IMR-90 (cell line): ENCODE measurements at regions not wholly inside any gene's neighbourhood (a gene's known extent, or its start where the extent isn't known, plus 50 kb on each side); places are given as distances from the start of the nearest gene placed in this dataset.

Experiments
- ATAC-seq: fragments of 200-7000 bp; cut with Tn5 transposase; 2 replicates; pipeline ENCODE4 v1.9.1; 2020; ENCODE audit warnings: low read depth, mild to moderate bottlenecking, moderate library complexity
- BruUV-seq: library from RNA; stranded (reverse); fragments of 400-500 nt; replicated peaks from 2 replicates; lab custom pipeline; 2021; lab: Mats Ljungman, UMichigan
- CTCF ChIA-PET: fragments of 300-600 bp; formaldehyde crosslinking; extraction: SDS; loops from one replicate; lab custom pipeline; 2021; ENCODE audit warnings: antibody characterized with exemption; lab: Yijun Ruan, JAX
- POLR2A ChIA-PET: fragments of 300-600 bp; sonication (Branson Sonifier 250); formaldehyde crosslinking; loops from one replicate; lab custom pipeline; 2022; ENCODE audit warnings: antibody characterized with exemption; ENCODE audit not compliant: unreplicated experiment; lab: Charles Lee
- DNase-seq: peaks from one replicate; pipeline ENCODE4 v3.0.0; 2013
- H2AFZ ChIP-seq: replicated peaks from 2 replicates; pipeline ENCODE3; 2013; ENCODE audit warnings: low read length, mild to moderate bottlenecking; ENCODE audit not compliant: poor library complexity
- H2AK5ac ChIP-seq: 2 replicates; pipeline ENCODE4 v1.6.1; 2013; ENCODE audit warnings: low read depth, low read length, inconsistent platforms
- H2AK9ac ChIP-seq: replicated peaks from 2 replicates; pipeline ENCODE3; 2013; ENCODE audit warnings: mild to moderate bottlenecking, low read depth, low read length, moderate library complexity; ENCODE audit not compliant: poor library complexity
- H2BK120ac ChIP-seq: 2 replicates; pipeline ENCODE4 v1.6.1; 2013; ENCODE audit warnings: low read depth, low read length, inconsistent platforms
- H2BK15ac ChIP-seq: 3 replicates; pipeline ENCODE4 v1.6.1; 2013; ENCODE audit warnings: low read depth, low read length, inconsistent platforms
- H2BK20ac ChIP-seq: 2 replicates; pipeline ENCODE4 v1.6.1; 2013; ENCODE audit warnings: low read depth, mild to moderate bottlenecking, inconsistent platforms, low read length, moderate library complexity
- H2BK5ac ChIP-seq: 2 replicates; pipeline ENCODE4 v1.6.1; 2013; ENCODE audit warnings: mild to moderate bottlenecking, low read depth, low read length, inconsistent platforms; ENCODE audit not compliant: poor library complexity, severe bottlenecking
- H3K14ac ChIP-seq: replicated peaks from 2 replicates; pipeline ENCODE4 v1.6.1; 2013; ENCODE audit warnings: low read depth, low read length, inconsistent platforms
- H3K18ac ChIP-seq: 2 replicates; pipeline ENCODE4 v1.6.1; 2013; ENCODE audit warnings: low read depth, low read length, control low read depth
- H3K23ac ChIP-seq: 2 replicates; pipeline ENCODE4 v1.6.1; 2013; ENCODE audit warnings: low read depth, low read length, inconsistent platforms
- H3K27ac ChIP-seq: 2 replicates; pipeline ENCODE4 v1.5.1; 2013; ENCODE audit warnings: mild to moderate bottlenecking, control low read depth, low read length; ENCODE audit not compliant: insufficient read depth
- H3K27me3 ChIP-seq: 2 replicates; pipeline ENCODE4 v1.6.1; 2013; ENCODE audit warnings: low read length; ENCODE audit not compliant: control insufficient read depth, insufficient read depth
- H3K36me3 ChIP-seq: 2 replicates; pipeline ENCODE4 v1.6.1; 2013; ENCODE audit warnings: low read length, mixed read lengths; ENCODE audit not compliant: control insufficient read depth, insufficient read depth
- H3K4ac ChIP-seq: 2 replicates; pipeline ENCODE4 v1.6.1; 2013; ENCODE audit warnings: low read depth, low read length, inconsistent platforms
- H3K4me1 ChIP-seq: 2 replicates; pipeline ENCODE4 v1.6.1; 2013; ENCODE audit warnings: low read length, mixed read lengths; ENCODE audit not compliant: control insufficient read depth, insufficient read depth
- H3K4me2 ChIP-seq: 2 replicates; pipeline ENCODE4 v1.6.1; 2013; ENCODE audit warnings: low read depth, mild to moderate bottlenecking, control low read depth, low read length, moderate library complexity
- H3K4me3 ChIP-seq: 2 replicates; pipeline ENCODE4 v1.5.1; 2013; ENCODE audit warnings: low read depth, mild to moderate bottlenecking, control low read depth, low read length, moderate library complexity; ENCODE audit not compliant: insufficient read depth
- H3K56ac ChIP-seq: 2 replicates; pipeline ENCODE4 v1.6.1; 2013; ENCODE audit warnings: low read length, inconsistent platforms; ENCODE audit not compliant: insufficient read depth; ENCODE audit errors: extremely low read depth
- H3K79me1 ChIP-seq, 2 experiments: 2 replicates each; pipeline ENCODE4 v1.6.1; 2013; ENCODE audit warnings: low read length in 2 of 2, inconsistent platforms in 1 of 2, low read depth in 1 of 2
- H3K9ac ChIP-seq: 2 replicates; pipeline ENCODE4 v1.6.1; 2013; ENCODE audit warnings: low read depth, low read length, control low read depth
- H3K9me1 ChIP-seq: 2 replicates; pipeline ENCODE4 v1.6.1; 2013; ENCODE audit warnings: low read length, inconsistent platforms; ENCODE audit not compliant: insufficient read depth
- H3K9me3 ChIP-seq: 2 replicates; pipeline ENCODE4 v1.6.1; 2013; ENCODE audit warnings: low read length; ENCODE audit not compliant: control insufficient read depth, insufficient read depth
- H4K20me1 ChIP-seq: 2 replicates; pipeline ENCODE4 v1.6.1; 2013; ENCODE audit warnings: low read length, inconsistent platforms; ENCODE audit not compliant: insufficient read depth
- H4K5ac ChIP-seq: 2 replicates; pipeline ENCODE4 v1.6.1; 2013; ENCODE audit warnings: mild to moderate bottlenecking, low read depth, low read length, control low read depth
- H4K8ac ChIP-seq, 2 experiments: 2 replicates each; pipeline ENCODE4 v1.6.1; 2013; ENCODE audit warnings: low read depth in 2 of 2, low read length in 2 of 2, control low read depth in 1 of 2, inconsistent platforms in 1 of 2
- H4K91ac ChIP-seq: 2 replicates; pipeline ENCODE4 v1.6.1; 2013; ENCODE audit warnings: low read depth, low read length, inconsistent platforms; ENCODE audit not compliant: insufficient read depth
- BHLHE40 ChIP-seq: fragments of 150-350 bp; IDR thresholded peaks from 2 replicates; pipeline ENCODE4 v1.6.1; 2016; ENCODE audit warnings: mild to moderate bottlenecking, low read depth, low read length
- CEBPB ChIP-seq: IDR thresholded peaks from 2 replicates; pipeline ENCODE4 v1.6.1; 2012; ENCODE audit warnings: low read depth, low read length, improper control_type of control experiment
- FOS ChIP-seq: fragments of 150-350 bp; IDR thresholded peaks from 2 replicates; pipeline ENCODE4 v1.6.1; 2016; ENCODE audit warnings: low read depth, low read length
- MXI1 ChIP-seq: IDR thresholded peaks from 2 replicates; pipeline ENCODE4 v1.6.1; 2012; ENCODE audit warnings: low read depth, mild to moderate bottlenecking, low read length, moderate library complexity, borderline replicate concordance
- NFE2L2 ChIP-seq: fragments of 150-350 bp; IDR thresholded peaks from 2 replicates; pipeline ENCODE4 v1.6.1; 2016; ENCODE audit warnings: low read depth, mild to moderate bottlenecking, low read length
- RAD21 ChIP-seq: IDR thresholded peaks from 2 replicates; pipeline ENCODE4 v1.6.1; 2012; ENCODE audit warnings: low read length, improper control_type of control experiment
- SMC3 ChIP-seq: fragments of 150-350 bp; IDR thresholded peaks from 2 replicates; pipeline ENCODE4 v1.6.1; 2016; ENCODE audit warnings: low read depth, mild to moderate bottlenecking, antibody characterized with exemption, low read length, moderate library complexity
- WGBS, 2 experiments: methylation state at CpG; one replicate each; pipeline versions ENCODE4 v1.1.5 to v1.1.7; 2013; ENCODE audit warnings: missing lambda C conversion rate in 2 of 2; ENCODE audit not compliant: insufficient read length in 1 of 2; ENCODE audit errors: extremely low coverage in 2 of 2; 5-methylcytosine and 5-hydroxymethylcytosine counted together
- dilution Hi-C: fragments of 300-500 bp; cut with HindIII; formaldehyde crosslinking; loops from one replicate; pipeline ENCODE4 v1.14.3; 2018; ENCODE audit warnings: low sequenced_read_pairs; ENCODE audit not compliant: unreplicated experiment
- in situ Hi-C: fragments of 300-500 bp; cut with MboI; formaldehyde crosslinking; loops from 3 replicates; pipeline ENCODE4 v1.14.3; 2019; ENCODE audit warnings: low sequenced_read_pairs, inconsistent platforms, mixed read lengths
- intact Hi-C: fragments of 100-400 bp; cut with micrococcal nuclease; formaldehyde crosslinking; loops from 2 replicates; pipeline ENCODE4 v1.10.0; 2022
- TF ChIP-seq, protein P1 (sequence below): conservative IDR thresholded peaks from 2 replicates; pipeline ENCODE4 v1.5.1; 2012; ENCODE audit warnings: mild to moderate bottlenecking, low read depth, low read length, improper control_type of control experiment
- TF ChIP-seq, protein P2 (sequence below): fragments of 150-350 bp; IDR thresholded peaks from 2 replicates; pipeline ENCODE4 v1.6.1; 2017; ENCODE audit warnings: mild to moderate bottlenecking, antibody characterized with exemption, low read length, low read depth
- TF ChIP-seq, protein P3 (sequence below): fragments of 150-350 bp; IDR thresholded peaks from 2 replicates; pipeline ENCODE4 v1.6.1; 2016; ENCODE audit warnings: low read depth, mild to moderate bottlenecking, low read length, moderate library complexity, borderline replicate concordance

DNA sequence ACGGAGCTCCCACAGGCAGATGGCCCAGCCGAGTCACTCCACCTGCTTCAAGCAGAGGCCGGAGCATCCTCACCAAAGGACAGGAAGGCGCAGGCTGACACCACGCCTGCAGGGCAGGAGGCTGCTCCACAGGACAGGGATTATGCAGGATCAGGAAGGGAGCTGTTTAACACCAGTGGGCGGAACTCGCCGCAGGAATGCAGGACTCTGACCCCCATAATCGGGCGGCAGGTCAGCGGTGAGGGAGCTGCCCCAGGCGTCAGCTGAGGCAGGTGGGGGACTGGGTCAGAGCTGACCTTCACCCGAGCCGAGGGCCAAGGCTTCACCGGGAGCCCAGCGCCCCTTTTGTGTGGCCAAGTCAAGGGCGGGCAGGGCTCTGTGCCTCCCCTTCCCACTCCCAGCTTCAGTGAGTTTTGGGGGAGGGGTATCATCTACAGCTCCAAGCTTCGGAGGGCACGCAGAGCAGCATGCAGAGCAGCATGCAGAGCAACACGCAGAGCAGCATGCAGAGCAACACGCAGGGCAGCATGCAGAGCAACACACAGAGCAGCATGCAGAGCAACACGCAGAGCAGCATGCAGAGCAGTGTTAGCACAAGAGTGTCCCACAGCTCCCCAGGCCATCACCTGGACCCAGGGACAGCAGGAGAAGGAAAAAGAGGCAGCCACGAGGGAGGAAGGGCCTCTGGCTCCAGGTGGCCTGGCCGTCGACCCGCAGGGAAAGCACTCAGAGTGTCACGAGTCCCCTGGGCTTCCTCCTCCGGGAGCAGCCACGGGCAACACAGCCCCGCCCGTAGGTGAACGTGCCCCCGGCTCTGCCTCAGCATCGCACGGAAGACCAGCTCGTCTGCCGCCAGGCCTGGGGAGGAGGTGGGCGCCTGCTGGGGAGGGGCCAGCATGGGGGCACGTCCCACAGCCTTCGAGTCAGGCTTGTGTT is 151.7 kb upstream of the PPP2R2D start:
- Histone ChIP-seq H3K56ac (no peak overlapping the region), H2AK5ac (no peak overlapping the region), H3K23ac (no peak overlapping the region), H3K9me1 (no peaks in the 10 kb centered on the region), H3K4ac (no peak overlapping the region), H3K9ac (no peak overlapping the region), H3K36me3 (no peaks in the 10 kb centered on the region), H2AK9ac (no peak overlapping the region), H2BK5ac (no peak overlapping the region), H4K20me1 (no peaks in the 10 kb centered on the region), H2BK20ac (no peak overlapping the region), H3K27ac (no peak overlapping the region), H3K18ac (no peak overlapping the region), H3K4me3 (no peak overlapping the region), H3K4me2 (no peak overlapping the region), H2BK15ac (no peak overlapping the region), H3K79me1 (no peaks in the 10 kb centered on the region), H4K91ac (no peak overlapping the region), H3K9me3 (peaks cover 54% of the 10 kb centered on the region), H4K5ac (no peak overlapping the region), H3K27me3 (no peaks in the 10 kb centered on the region), H2BK120ac (no peak overlapping the region), H3K4me1 (no peaks in the 10 kb centered on the region), H2AFZ (no peak overlapping the region), H4K8ac (no peak overlapping the region), H3K14ac (no peak overlapping the region)
- POLR2A ChIA-PET, result no interaction called here
- intact Hi-C loops (no loop called here), dilution Hi-C loops (no loop called here), in situ Hi-C loops (no loop called here)
- CTCF ChIA-PET, result no interaction called here
- TF ChIP-seq, protein P1, sequence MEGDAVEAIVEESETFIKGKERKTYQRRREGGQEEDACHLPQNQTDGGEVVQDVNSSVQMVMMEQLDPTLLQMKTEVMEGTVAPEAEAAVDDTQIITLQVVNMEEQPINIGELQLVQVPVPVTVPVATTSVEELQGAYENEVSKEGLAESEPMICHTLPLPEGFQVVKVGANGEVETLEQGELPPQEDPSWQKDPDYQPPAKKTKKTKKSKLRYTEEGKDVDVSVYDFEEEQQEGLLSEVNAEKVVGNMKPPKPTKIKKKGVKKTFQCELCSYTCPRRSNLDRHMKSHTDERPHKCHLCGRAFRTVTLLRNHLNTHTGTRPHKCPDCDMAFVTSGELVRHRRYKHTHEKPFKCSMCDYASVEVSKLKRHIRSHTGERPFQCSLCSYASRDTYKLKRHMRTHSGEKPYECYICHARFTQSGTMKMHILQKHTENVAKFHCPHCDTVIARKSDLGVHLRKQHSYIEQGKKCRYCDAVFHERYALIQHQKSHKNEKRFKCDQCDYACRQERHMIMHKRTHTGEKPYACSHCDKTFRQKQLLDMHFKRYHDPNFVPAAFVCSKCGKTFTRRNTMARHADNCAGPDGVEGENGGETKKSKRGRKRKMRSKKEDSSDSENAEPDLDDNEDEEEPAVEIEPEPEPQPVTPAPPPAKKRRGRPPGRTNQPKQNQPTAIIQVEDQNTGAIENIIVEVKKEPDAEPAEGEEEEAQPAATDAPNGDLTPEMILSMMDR, result no peak
- TF ChIP-seq, protein P2, sequence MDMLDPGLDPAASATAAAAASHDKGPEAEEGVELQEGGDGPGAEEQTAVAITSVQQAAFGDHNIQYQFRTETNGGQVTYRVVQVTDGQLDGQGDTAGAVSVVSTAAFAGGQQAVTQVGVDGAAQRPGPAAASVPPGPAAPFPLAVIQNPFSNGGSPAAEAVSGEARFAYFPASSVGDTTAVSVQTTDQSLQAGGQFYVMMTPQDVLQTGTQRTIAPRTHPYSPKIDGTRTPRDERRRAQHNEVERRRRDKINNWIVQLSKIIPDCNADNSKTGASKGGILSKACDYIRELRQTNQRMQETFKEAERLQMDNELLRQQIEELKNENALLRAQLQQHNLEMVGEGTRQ, result no peak
- no peak for TF ChIP-seq FOS
- TF ChIP-seq SMC3, result no peak
- no peak for TF ChIP-seq MXI1
- TF ChIP-seq, protein P3, sequence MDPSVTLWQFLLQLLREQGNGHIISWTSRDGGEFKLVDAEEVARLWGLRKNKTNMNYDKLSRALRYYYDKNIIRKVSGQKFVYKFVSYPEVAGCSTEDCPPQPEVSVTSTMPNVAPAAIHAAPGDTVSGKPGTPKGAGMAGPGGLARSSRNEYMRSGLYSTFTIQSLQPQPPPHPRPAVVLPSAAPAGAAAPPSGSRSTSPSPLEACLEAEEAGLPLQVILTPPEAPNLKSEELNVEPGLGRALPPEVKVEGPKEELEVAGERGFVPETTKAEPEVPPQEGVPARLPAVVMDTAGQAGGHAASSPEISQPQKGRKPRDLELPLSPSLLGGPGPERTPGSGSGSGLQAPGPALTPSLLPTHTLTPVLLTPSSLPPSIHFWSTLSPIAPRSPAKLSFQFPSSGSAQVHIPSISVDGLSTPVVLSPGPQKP, result no peak
- TF ChIP-seq NFE2L2, result no peak
- no peak for TF ChIP-seq CEBPB
- no peak for TF ChIP-seq BHLHE40
- no peak for TF ChIP-seq RAD21
- no TSS peak for BruUV-seq
- ATAC-seq, result no peak
- WGBS, 2 experiments, result 36% methylated on average over 11 of the region's 40 CpGs; no CpG with 5 or more reads in 1 of the 2 experiments
- DNase-seq, result no peak
